Skeletal muscle cell (primary cell): ENCODE measurements at regions not wholly inside any gene's neighbourhood (a gene's known extent, or its start where the extent isn't known, plus 50 kb on each side); places are given as distances from the start of the nearest gene placed in this dataset.
A peak's percentile ranks its signal among the peaks of the same experiment; 100 is the strongest.

ENCODE experiments used
- DNase-seq: peaks from one replicate; pipeline ENCODE4 v3.0.0-alpha.2; 2010; ENCODE audit warnings: low read depth
- H3K4me3 ChIP-seq: 2 replicates; pipeline ENCODE4 v1.5.1; 2011; ENCODE audit warnings: low read depth, mild to moderate bottlenecking, control low read depth, low read length, moderate library complexity

DNA sequence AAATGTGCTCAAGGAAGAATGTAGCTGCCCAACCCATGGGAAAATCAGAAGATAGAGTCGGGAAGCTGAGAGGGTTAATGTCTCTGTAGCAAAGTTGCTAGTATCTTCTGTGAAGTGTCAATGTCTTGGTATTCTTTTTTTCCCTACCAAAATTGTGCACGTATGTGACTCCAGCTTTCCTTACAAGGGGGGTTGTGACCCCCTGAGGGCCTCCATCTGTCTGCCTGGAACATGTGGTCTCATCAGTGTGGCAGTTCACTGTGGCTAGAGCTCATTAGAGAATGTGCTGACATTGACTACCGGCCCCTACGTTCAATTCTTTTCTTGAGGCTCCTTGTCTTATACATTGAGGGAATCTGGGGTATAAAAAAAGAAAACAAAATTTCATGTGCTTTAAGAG lies 725.2 kb upstream of the CELF2 start:
- no peak for DNase-seq
- no peak overlapping the region for H3K4me3 ChIP-seq

- H3K4me3 ChIP-seq: no peak overlapping the region
- DNase-seq: no peak
These were observed 724.6 kb upstream of the CELF2 start for GRCh38 chr10:10293041-10293440.

GRCh38 chr10:10293481-10293951 lies 724.2 kb upstream of the CELF2 start:
- DNase-seq: no peak
- no peak overlapping the region for H3K4me3 ChIP-seq

- no peak overlapping the region for H3K4me3 ChIP-seq
These were observed 723.3 kb upstream of the CELF2 start for GRCh38 chr10:10294184-10294880.

GRCh38 chr10:10294881-10295529 lies 722.7 kb upstream of the CELF2 start:
- H3K4me3 ChIP-seq: no peak overlapping the region
- DNase-seq: no peak

More at GRCh38 chr10:10294184-10294880, 723.3 kb upstream of the CELF2 start:
- DNase-seq: no peak

DNA sequence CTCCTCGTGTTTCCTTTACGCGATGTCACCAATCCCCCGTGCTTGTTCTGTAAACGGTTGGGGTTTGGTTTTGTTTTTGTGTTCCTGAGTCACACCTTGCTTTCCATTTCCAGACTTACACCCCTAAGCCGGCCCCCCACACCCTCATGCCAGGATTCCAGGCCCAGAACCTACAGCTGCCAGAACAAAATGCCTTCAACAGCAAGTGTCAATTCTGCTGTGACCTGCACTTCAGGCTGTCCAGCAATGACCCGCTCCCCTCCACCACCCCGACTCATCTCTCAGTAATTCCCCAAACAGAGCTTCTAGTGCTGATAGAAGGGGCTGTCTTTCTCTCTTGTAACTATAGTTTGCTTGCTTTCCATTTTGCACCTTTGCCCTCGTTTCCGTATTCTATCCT lies 722.1 kb upstream of the CELF2 start:
- no peak for DNase-seq
- no peak overlapping the region for H3K4me3 ChIP-seq

- H3K4me3 ChIP-seq: no peak overlapping the region
- DNase-seq: no peak
These were observed 715.0 kb upstream of the CELF2 start for GRCh38 chr10:10302689-10303088.

- no peak overlapping the region for H3K4me3 ChIP-seq
- DNase-seq: no peak
These were observed 710.6 kb upstream of the CELF2 start for GRCh38 chr10:10307036-10307435.

GRCh38 chr10:10307551-10307950 lies 710.1 kb upstream of the CELF2 start:
- no peak overlapping the region for H3K4me3 ChIP-seq
- DNase-seq: no peak

DNA sequence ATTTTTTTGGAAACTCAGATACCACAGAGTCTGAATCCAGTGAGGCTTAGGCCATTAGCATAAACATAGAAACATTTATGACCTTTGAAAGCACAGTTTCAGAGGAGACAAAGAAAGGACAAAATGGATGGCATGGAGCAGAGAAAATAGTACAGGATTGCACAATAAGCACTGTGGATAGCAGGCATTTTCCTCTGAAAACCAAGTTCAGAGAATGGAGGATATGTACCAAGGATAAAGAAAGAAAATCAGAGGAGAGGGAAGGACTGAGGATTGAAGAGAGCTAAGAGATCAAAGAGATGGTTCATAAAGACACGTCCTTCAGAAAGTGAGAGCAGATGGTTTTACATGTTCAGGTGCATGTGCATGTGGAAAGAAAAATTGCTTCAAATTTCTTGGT lies 707.2 kb upstream of the CELF2 start:
- DNase-seq: no peak
- H3K4me3 ChIP-seq: no peak overlapping the region

GRCh38 chr10:10311966-10312365 lies 705.7 kb upstream of the CELF2 start:
- H3K4me3 ChIP-seq: no peak overlapping the region
- DNase-seq: no peak

GRCh38 chr10:10313149-10313835 lies 704.4 kb upstream of the CELF2 start:
- no peak for DNase-seq
- no peak overlapping the region for H3K4me3 ChIP-seq

- DNase-seq: no peak
- no peak overlapping the region for H3K4me3 ChIP-seq
These were observed 703.0 kb upstream of the CELF2 start for GRCh38 chr10:10314626-10315025.

GRCh38 chr10:10315989-10316388 lies 701.7 kb upstream of the CELF2 start:
- no peak overlapping the region for H3K4me3 ChIP-seq
- DNase-seq: no peak

DNA sequence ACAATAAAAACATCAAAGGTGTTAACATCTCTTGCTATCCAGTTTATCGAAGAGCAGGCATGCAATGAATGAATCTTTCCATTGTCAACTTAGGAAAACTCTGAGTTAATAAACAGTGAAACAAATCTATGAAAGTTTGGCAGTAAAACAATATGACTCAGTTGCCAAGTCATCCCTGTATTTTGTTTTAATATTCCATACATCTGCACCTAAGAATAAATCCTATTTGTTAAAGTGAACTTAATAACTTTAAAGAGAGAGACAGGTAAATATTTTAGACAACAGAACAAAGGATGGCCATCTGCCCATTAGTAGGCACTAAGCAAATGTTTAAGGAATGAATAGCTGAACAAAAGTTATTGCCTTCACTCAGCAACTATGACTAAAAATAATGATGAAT lies 700.5 kb upstream of the CELF2 start:
- H3K4me3 ChIP-seq: no peak overlapping the region
- DNase-seq: no peak

- DNase-seq: no peak
- H3K4me3 ChIP-seq: no peak overlapping the region
These were observed 698.8 kb upstream of the CELF2 start for GRCh38 chr10:10318856-10319255.

DNA sequence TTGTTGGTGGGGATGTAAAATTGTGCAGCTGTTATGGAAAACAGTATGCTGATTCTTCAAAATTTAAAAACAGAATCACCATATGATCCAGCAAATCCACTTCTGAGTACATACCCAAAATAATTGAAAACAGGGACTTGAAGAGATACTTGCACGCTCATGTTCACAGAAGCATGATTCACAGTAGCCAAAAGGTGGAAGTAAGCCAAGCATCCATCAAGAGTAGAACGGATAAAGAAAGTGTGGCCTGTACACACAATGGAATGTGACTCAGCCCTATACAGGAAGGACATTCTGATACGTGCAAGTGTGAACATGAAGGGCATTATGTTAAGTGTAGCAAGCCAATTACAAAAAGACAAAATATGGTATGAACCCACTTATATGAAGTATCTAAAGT lies 696.7 kb upstream of the CELF2 start:
- peak; percentile 19 for DNase-seq
- H3K4me3 ChIP-seq: no peak overlapping the region

- no peak overlapping the region for H3K4me3 ChIP-seq
- no peak for DNase-seq
These were observed 691.6 kb upstream of the CELF2 start for GRCh38 chr10:10326116-10326515.

DNA sequence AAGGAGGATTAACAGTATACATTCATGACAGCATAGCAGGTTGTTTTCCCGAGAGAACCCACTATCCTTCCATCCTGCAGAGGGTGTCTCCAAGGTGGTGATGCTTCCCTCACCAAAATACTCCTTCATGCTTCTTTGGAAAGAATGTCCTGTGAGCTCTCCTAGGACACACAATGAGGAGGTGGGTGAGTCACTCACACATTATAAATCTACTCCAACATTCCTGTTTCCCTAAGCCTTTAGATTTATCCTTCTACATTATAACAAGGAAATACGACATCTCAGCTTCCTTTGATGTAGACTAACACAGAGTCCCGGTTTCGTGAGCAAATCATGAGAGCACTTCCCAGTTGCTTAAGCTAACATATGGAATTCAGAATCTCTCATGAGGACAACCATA lies 689.7 kb upstream of the CELF2 start:
- no peak overlapping the region for H3K4me3 ChIP-seq

DNA sequence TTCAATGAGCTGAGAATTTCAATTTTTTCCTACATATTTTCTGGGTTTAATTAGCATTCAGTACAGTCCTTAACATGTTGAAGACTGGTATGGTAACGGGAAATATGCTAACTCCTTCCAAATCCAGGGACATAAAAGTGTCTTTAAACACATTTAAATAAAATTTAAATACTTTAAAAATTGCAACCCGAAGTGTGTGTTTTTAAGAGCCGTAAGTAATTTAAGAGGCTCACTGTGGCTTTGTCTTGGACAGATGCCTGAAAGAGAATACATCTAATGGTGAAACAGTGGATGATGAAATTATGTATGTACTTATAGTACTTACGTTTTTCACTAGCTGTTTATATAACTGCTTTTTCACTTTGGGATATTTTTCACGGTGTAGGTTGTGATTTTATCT lies 687.3 kb upstream of the CELF2 start:
- no peak overlapping the region for H3K4me3 ChIP-seq
- DNase-seq: no peak

More for the DNA sequence above, 689.7 kb upstream of the CELF2 start:
- peak; percentile 20 for DNase-seq

DNA sequence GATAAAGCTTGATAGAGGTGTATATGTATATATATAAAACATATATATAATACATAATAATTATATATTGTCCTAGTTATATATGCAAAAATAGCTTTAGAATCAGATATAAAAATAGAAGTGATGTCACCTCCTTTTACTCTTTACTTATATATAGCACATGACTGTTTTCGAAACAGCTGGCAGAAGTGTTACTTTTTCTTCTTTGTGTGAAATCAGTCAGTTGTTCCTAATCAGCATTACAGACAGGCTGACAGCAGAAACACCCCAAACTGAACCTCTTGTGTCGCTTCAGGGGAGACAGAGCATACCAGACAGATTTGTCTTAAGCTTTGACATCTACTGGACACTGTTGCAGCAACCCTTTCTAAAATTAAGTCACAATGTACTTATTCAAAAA lies 684.9 kb upstream of the CELF2 start:
- H3K4me3 ChIP-seq: no peak overlapping the region
- DNase-seq: no peak
